ENCODE measurements at regions not wholly inside any gene's neighbourhood (a gene's known extent, or its start where the extent isn't known, plus 50 kb on each side); places are given as distances from the start of the nearest gene placed in this dataset.

DNA sequence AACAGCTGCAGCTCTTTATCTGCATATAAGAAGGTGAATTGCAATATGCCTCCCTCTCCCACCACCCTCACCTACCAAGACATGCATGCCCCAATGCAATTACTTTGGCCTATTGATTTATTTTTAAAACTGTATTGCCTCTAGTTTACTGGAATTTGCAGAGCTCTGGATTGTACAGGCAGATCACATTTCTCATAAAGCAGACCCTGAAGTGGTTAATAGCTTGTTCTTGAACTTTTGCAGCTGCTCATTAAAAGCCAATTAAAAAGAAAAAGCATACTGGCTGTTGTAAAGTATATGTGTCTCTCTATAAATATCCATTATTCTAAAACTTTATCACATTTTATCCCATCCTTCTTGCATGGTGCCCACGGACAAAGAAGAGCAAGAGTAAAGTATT is 221.5 kb upstream of the TOPAZ1 start:
- TF ChIP-seq GATA3 (IDR thresholded peaks at IDR 0.05; ENCODE audit: low read depth, low read length), result no peak
- TF ChIP-seq GATA2 (IDR thresholded peaks at IDR 0.05; ENCODE audit: low read depth, low read length), result no peak

DNA sequence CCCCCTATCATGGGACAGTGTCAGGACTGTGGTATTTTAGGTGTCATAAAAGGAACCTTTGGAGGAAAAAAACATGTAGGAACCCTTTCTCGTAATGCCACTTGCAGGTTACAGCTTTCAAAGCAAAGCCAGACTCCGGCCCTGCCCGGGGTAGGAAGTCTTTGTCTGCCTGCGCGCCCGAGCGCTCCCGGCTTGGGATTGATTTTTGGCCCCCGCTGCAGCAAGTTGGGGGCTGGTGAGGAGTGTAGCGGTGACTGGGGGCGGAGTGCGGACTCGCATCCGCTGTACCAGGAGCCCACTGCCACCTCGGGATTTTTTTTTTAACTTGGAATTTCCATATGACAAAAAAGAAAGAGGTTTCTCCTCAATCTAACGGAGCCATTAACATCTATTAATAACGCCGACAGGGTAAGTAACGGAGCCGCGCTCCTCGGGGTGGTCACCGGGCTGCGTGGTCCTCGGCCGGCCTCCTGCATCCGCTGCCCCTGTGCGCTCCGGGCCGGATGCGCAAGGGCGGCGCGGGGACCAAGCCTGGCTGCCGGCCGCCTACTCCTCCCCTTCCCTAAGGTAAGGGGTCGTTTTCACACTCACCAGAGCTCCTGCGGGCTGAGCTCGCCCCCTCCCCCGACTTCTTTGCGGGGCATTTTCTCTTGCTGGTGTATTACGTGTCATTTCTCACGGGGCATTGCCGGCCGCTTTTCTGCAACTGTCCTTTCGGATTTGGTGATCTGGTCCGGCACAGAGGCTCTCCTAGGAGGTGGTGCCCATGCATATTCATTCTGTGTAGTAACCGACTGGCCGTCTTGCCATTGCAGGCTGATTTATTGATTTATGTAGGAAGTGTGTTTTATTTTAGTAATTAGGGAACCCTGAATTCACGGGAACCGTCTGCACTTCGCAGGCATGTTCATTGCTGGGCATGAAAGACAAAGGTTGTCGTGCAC is 219.8 kb upstream of the TOPAZ1 start:
- TF ChIP-seq GATA2 (IDR thresholded peaks at IDR 0.05; ENCODE audit: low read depth, low read length) (no peak), GATA3 (IDR thresholded peaks at IDR 0.05; ENCODE audit: low read depth, low read length) (no peak)

DNA sequence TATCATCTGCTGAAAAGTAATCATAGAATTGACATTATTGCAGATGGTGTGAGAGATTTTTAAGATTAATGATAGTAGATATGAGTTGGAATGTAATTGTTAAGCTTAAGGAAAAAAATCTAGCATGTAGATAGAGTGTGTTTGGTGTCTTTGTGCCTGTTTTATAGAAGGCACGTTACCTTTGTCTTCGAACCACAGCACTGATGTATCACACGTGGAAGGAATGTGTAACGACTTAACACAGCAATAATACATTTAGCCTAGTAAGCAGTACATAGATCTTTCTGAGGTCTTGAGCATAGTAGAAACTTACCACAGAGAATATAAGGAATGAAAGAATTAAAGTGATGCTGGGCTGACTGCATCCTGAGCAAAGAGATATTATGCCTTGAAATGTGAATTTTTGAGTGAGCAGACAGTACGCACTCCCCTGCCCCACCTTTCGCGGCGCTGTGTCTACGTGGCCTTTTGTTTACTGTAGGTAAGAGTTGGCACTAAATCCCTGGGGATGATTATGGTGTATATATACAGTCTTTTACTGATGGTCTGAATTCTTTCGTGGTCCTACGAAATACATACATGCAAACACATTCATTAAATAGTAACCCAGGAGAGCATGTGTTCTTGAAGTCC is 217.6 kb upstream of the TOPAZ1 start:
- TF ChIP-seq GATA2 (IDR thresholded peaks at IDR 0.05; ENCODE audit: low read depth, low read length), result no peak
- no peak for TF ChIP-seq GATA3 (IDR thresholded peaks at IDR 0.05; ENCODE audit: low read depth, low read length)

- TF ChIP-seq GATA2 (IDR thresholded peaks at IDR 0.05; ENCODE audit: low read depth, low read length), result no peak
- TF ChIP-seq GATA3 (IDR thresholded peaks at IDR 0.05; ENCODE audit: low read depth, low read length), result no peak
Measured at GRCh38 chr3:44026220-44026865, 215.3 kb upstream of the TOPAZ1 start.

DNA sequence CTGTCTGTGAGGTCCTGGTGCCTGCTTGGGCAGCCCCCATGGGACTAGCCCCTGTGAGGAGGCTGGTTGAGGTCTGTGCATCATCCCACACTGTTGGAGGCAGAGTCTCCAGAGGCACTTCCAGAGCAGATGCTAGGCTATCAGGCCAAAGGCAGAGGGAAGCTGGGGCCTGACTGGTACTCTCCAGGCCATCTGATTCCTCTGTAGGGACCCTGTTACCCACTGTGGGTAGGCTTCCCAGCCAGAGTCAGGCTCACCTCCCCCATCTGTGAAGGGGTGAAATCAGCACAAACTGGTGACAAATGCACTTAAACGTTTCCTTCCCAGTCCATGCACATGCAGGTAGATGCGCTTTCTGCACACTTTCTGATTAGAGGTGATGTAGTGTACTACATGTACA is 212.6 kb upstream of the TOPAZ1 start:
- TF ChIP-seq GATA3 (IDR thresholded peaks at IDR 0.05; ENCODE audit: low read depth, low read length), result no peak
- TF ChIP-seq GATA2 (IDR thresholded peaks at IDR 0.05; ENCODE audit: low read depth, low read length), result no peak

DNA sequence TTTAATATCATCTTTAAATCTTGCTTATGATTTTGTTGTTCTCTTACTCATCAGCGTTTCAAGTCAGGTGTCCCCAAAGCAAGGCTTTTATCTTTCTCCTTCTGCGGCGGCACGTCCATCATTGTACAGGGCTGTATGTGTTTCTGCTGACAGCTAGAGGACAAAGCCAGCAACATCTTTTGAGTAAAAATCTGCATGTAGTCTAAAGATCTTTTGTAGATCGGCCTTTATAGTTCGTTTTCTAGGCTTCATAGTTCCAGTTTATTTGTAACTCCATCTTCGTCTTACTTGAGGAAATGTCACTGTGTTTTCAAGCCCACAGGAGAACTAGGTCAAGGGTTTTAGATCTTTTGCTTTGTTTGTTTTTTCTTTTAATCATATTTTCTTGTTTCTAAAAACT is 211.4 kb upstream of the TOPAZ1 start:
- TF ChIP-seq GATA3 (IDR thresholded peaks at IDR 0.05; ENCODE audit: low read depth, low read length), result no peak
- no peak for TF ChIP-seq GATA2 (IDR thresholded peaks at IDR 0.05; ENCODE audit: low read depth, low read length)

DNA sequence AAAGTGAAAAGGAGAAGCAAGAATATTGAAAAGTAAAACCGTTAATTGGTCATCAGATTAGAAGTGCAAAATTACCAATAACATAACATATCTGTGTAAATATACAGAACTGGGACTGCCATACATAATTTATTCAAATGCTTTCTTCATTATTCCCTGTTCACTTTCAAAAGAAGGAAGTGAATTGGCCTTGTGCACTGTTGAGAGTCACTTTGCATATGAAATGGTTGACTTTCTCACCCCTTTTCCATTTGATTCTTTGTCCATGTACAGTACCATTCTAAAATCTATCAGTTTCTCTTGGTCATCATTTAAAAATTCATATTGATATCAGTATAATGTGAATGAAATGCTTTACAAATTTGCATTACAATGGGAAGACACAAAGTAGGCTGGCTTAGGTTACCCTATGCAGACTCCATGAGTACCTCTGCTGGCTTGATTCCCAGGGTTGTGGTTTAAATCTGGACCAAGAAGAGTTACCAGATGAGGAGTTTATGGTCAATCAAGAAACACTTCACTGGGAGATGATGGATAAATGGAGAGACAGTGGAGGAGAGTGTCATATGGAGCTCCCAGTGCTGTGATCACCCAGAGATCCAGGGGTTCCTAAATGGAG is 210.9 kb upstream of the TOPAZ1 start:
- TF ChIP-seq GATA3 (IDR thresholded peaks at IDR 0.05; ENCODE audit: low read depth, low read length), result no peak

- TF ChIP-seq GATA2 (IDR thresholded peaks at IDR 0.05; ENCODE audit: low read depth, low read length), result no peak
- no peak for TF ChIP-seq GATA3 (IDR thresholded peaks at IDR 0.05; ENCODE audit: low read depth, low read length)
Measured at GRCh38 chr3:44031387-44032380, 210.0 kb upstream of the TOPAZ1 start.

- no peak for TF ChIP-seq GATA3 (IDR thresholded peaks at IDR 0.05; ENCODE audit: low read depth, low read length)
- no peak for TF ChIP-seq GATA2 (IDR thresholded peaks at IDR 0.05; ENCODE audit: low read depth, low read length)
Measured at GRCh38 chr3:44032487-44032886, 209.2 kb upstream of the TOPAZ1 start.

GRCh38 chr3:44033123-44033522 is 208.6 kb upstream of the TOPAZ1 start:
- TF ChIP-seq GATA3 (IDR thresholded peaks at IDR 0.05; ENCODE audit: low read depth, low read length), result no peak

- TF ChIP-seq GATA3 (IDR thresholded peaks at IDR 0.05; ENCODE audit: low read depth, low read length) (no peak), GATA2 (IDR thresholded peaks at IDR 0.05; ENCODE audit: low read depth, low read length) (no peak)
Measured at GRCh38 chr3:44036850-44037249, 204.8 kb upstream of the TOPAZ1 start.

DNA sequence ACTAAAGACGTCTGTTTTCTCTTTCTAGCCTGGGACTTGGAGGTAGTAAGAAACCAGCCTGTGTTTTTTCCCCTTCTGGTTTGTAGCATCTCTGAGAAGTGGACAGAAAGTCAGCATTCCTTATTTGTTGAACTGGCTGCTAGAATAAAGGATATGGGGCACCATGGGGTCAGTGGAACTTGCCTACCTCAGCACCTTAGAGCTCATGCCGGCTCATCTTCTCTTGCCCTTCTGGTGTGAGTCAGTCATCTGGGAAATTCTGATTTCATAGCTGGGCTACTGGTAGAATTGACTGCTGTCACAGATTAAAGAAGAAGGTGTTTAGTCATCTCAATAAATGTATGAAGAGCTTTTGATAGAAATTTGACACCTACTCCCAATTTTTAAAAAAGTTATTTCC is 202.7 kb upstream of the TOPAZ1 start:
- no peak for TF ChIP-seq GATA3 (IDR thresholded peaks at IDR 0.05; ENCODE audit: low read depth, low read length)
- TF ChIP-seq GATA2 (IDR thresholded peaks at IDR 0.05; ENCODE audit: low read depth, low read length), result no peak

- TF ChIP-seq GATA2 (IDR thresholded peaks at IDR 0.05; ENCODE audit: low read depth, low read length) (no peak), GATA3 (IDR thresholded peaks at IDR 0.05; ENCODE audit: low read depth, low read length) (no peak)
Measured at GRCh38 chr3:44041726-44042125, 200.0 kb upstream of the TOPAZ1 start.

Measured in SH-SY5Y (cell line).